Upper lobe of left lung (tissue), 4 donors: ENCODE measurements at regions not wholly inside any gene's neighbourhood (a gene's known extent, or its start where the extent isn't known, plus 50 kb on each side); places are given as distances from the start of the nearest gene placed in this dataset.

ENCODE experiments used
- CTCF ChIP-seq, 6 experiments: fragments of 450-650 bp in 4 of 6; fragments of 200-600 bp in 2 of 6; sonication (generic) in 2 of 6; IDR thresholded peaks; one replicate each; pipeline ENCODE4 v1.5.1; 2016 to 2019; ENCODE audit warnings: antibody characterized with exemption in 6 of 6
- EP300 ChIP-seq, 4 donors: sonication (generic); formaldehyde crosslinking; IDR thresholded peaks; one replicate each; pipeline ENCODE4 v1.5.1; 2017; ENCODE audit warnings: antibody characterized with exemption in 4 of 4, control low read depth in 2 of 4
- POLR2A ChIP-seq, 4 donors: fragments of 450-650 bp; IDR thresholded peaks; one replicate each; pipeline ENCODE4 v1.5.1; 2016 to 2017; ENCODE audit warnings: antibody characterized with exemption in 4 of 4, mild to moderate bottlenecking in 2 of 4
- POLR2AphosphoS5 ChIP-seq, 2 donors: sonication (generic); formaldehyde crosslinking; IDR thresholded peaks; one replicate each; pipeline ENCODE4 v1.5.1; 2017; ENCODE audit warnings: antibody characterized with exemption in 2 of 2

- no peak for TF ChIP-seq CTCF (IDR thresholded peaks at IDR 0.05)
- no peak for TF ChIP-seq EP300 (IDR thresholded peaks at IDR 0.05)
- no peak for TF ChIP-seq POLR2A (IDR thresholded peaks at IDR 0.05)
- no peak for TF ChIP-seq POLR2AphosphoS5 (IDR thresholded peaks at IDR 0.05)
These were observed 542.8 kb downstream of the GALC start for GRCh38 chr14:87450193-87450592.
